CD4-positive, alpha-beta T cell (primary cell): ENCODE measurements at regions not wholly inside any gene's neighbourhood (a gene's known extent, or its start where the extent isn't known, plus 50 kb on each side); places are given as distances from the start of the nearest gene placed in this dataset.

Experiments
- ATAC-seq: fragments of 200-7000 bp; cut with Tn5 transposase; one replicate; pipeline ENCODE4 v1.10.0; 2022; ENCODE audit warnings: mild to moderate bottlenecking; ENCODE audit not compliant: poor library complexity
- CTCF ChIA-PET: fragments of 350-600 bp; sonication (Branson Sonifier 250); formaldehyde crosslinking; loops from one replicate; lab custom pipeline; 2021; ENCODE audit warnings: antibody characterized with exemption, inconsistent platforms; lab: Charles Lee
- POLR2A ChIA-PET: fragments of 350-600 bp; sonication (Branson Sonifier 250); formaldehyde crosslinking; loops from one replicate; lab custom pipeline; 2021; ENCODE audit warnings: antibody characterized with exemption, inconsistent platforms; lab: Charles Lee
- DNase-seq, 14 experiments: peaks; one replicate each; pipeline ENCODE4 v3.0.0-alpha.2; 2013 to 2020; ENCODE audit warnings: mixed read lengths in 2 of 14
- H3K27ac ChIP-seq, 2 donors: one replicate each; pipeline versions ENCODE4 v1.5.1 to v1.7.0; 2013; ENCODE audit warnings: low read length in 2 of 2, low read depth in 1 of 2, mild to moderate bottlenecking in 1 of 2
- H3K27me3 ChIP-seq, 2 experiments: 1 replicate in 1 of 2; 2 replicates in 1 of 2; pipeline versions ENCODE4 v1.6.1 to v1.7.0; 2013; ENCODE audit warnings: low read length in 2 of 2, control low read depth in 1 of 2, mild to moderate bottlenecking in 1 of 2, moderate library complexity in 1 of 2; ENCODE audit not compliant: insufficient read depth in 2 of 2, control insufficient read depth in 1 of 2
- H3K36me3 ChIP-seq: one replicate; pipeline ENCODE4 v1.6.1; 2013; ENCODE audit warnings: low read length, control low read depth; ENCODE audit not compliant: insufficient read depth
- H3K4me1 ChIP-seq: one replicate; pipeline ENCODE4 v1.6.1; 2013; ENCODE audit warnings: low read length, control low read depth; ENCODE audit not compliant: insufficient read depth
- H3K4me3 ChIP-seq: one replicate; pipeline ENCODE4 v1.5.1; 2013; ENCODE audit warnings: mild to moderate bottlenecking, low read length, moderate library complexity
- H3K9me3 ChIP-seq, 2 experiments: 1 replicate in 1 of 2; 2 replicates in 1 of 2; pipeline versions ENCODE4 v1.6.1 to v1.7.0; 2013; ENCODE audit warnings: low read length in 2 of 2, mild to moderate bottlenecking in 2 of 2, control low read depth in 1 of 2, moderate library complexity in 1 of 2; ENCODE audit not compliant: control insufficient read depth in 1 of 2, insufficient read depth in 1 of 2
- H3K27ac Mint-ChIP-seq: one replicate; pipeline ENCODE4 v1.8.0; 2020; ENCODE audit warnings: mixed read lengths
- H3K27me3 Mint-ChIP-seq: one replicate; pipeline ENCODE4 v1.8.0; 2021; ENCODE audit warnings: mixed read lengths
- H3K36me3 Mint-ChIP-seq: one replicate; pipeline ENCODE4 v1.8.0; 2021; ENCODE audit warnings: low read depth, mixed read lengths
- H3K4me1 Mint-ChIP-seq: one replicate; pipeline ENCODE4 v1.8.0; 2021; ENCODE audit warnings: low read depth, mixed read lengths
- H3K4me3 Mint-ChIP-seq: one replicate; pipeline ENCODE4 v1.8.0; 2020; ENCODE audit warnings: mild to moderate bottlenecking, mixed read lengths
- H3K9me3 Mint-ChIP-seq: one replicate; pipeline ENCODE4 v1.8.0; 2020; ENCODE audit warnings: mixed read lengths
- CTCF ChIP-seq: fragments of 200-600 bp; IDR thresholded peaks from one replicate; pipeline ENCODE4 v1.8.0; 2022; ENCODE audit warnings: antibody characterized with exemption, mild to moderate bottlenecking
- intact Hi-C, 2 experiments: fragments of 100-400 bp; cut with DNase I in 1 of 2; cut with micrococcal nuclease in 1 of 2; formaldehyde crosslinking; loops; one replicate each; pipeline versions ENCODE4 v1.15.1 to v1.9.0; 2023 to 2025; cut with DNase I, micrococcal nuclease

DNA sequence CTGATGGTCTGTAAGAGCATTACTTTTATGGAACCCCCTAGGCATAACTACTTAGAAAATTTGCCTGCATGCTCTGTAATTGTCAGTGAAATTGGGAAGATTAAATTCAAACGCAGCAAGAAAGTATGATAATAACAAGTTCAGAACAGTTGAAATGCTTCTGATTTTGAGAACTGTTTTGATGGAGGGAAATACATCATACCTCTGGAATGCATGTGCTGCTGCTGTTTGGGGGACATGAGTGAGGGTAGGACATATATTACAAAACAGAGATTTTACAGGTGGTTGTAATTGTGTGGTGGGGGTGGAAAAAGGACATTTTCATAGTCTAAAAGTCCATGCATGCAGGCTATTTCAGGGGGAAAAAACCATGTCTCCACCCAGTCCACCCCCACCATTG is 135.0 kb upstream of the DPH6 start:
- Mint-ChIP-seq H3K4me3 (no peak overlapping the region), H3K36me3 (no peaks in the 10 kb centered on the region), H3K4me1 (no peaks in the 10 kb centered on the region), H3K9me3 (no peaks in the 10 kb centered on the region), H3K27ac (no peak overlapping the region), H3K27me3 (peaks cover 8% of the 10 kb centered on the region)
- Histone ChIP-seq H3K27ac (no peak overlapping the region), H3K4me1 (no peaks in the 10 kb centered on the region), H3K27me3 (no peaks in the 10 kb centered on the region), H3K4me3 (no peak overlapping the region), H3K9me3 (no peaks in the 10 kb centered on the region), H3K36me3 (no peaks in the 10 kb centered on the region)
- ChIA-PET POLR2A (no interaction called here), CTCF (no interaction called here)
- no peak for TF ChIP-seq CTCF
- no peak for ATAC-seq
- no peak for DNase-seq
- intact Hi-C loops, result no loop called here

GRCh38 chr15:35686347-35686746 is 140.4 kb upstream of the DPH6 start:
- CTCF ChIA-PET, result no interaction called here
- Mint-ChIP-seq H3K27ac (no peak overlapping the region), H3K4me3 (no peak overlapping the region), H3K4me1 (no peaks in the 10 kb centered on the region), H3K9me3 (no peaks in the 10 kb centered on the region), H3K27me3 (peaks cover 20% of the 10 kb centered on the region), H3K36me3 (no peaks in the 10 kb centered on the region)
- DNase-seq, result no peak
- no peaks in the 10 kb centered on the region for H3K9me3 ChIP-seq
- no peaks in the 10 kb centered on the region for H3K36me3 ChIP-seq
- H3K27me3 ChIP-seq, result peaks cover 0 to 3% of the 10 kb centered on the region in 2 experiments
- H3K4me1 ChIP-seq, result no peaks in the 10 kb centered on the region
- intact Hi-C loops, result no loop called here
- no peak overlapping the region for H3K27ac ChIP-seq
- no peak for ATAC-seq
- POLR2A ChIA-PET, result no interaction called here
- no peak for TF ChIP-seq CTCF
- no peak overlapping the region for H3K4me3 ChIP-seq

DNA sequence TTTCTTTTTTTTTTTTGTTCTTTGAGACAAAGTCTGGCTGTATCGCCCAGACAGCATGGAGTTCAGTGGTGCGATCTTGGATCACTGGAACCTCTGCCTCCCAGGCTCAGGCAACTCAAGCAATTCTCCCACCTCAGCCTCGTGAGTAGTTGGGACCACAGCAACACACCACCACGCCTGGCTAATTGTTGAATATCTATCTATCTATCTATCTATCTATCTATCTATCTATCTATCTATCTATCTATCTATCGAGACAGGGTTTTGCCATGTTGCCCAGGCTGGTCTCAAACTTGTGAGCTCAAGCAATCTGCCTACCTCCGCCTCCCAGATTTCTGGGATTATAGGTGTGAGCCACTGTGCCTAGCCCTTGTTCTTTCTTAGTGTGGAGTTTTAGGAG is 143.3 kb upstream of the DPH6 start:
- ATAC-seq, result no peak
- H3K27me3 Mint-ChIP-seq, result peaks cover 23% of the 10 kb centered on the region

More for the DNA sequence above, 143.3 kb upstream of the DPH6 start:
- Histone ChIP-seq H3K9me3 (no peaks in the 10 kb centered on the region), H3K27ac (no peak overlapping the region), H3K36me3 (no peaks in the 10 kb centered on the region), H3K4me3 (no peak overlapping the region), H3K4me1 (no peaks in the 10 kb centered on the region), H3K27me3 (peaks cover 0 to 3% of the 10 kb centered on the region in 2 experiments)
- DNase-seq, result no peak
- CTCF ChIA-PET, result no interaction called here
- Mint-ChIP-seq H3K4me3 (no peak overlapping the region), H3K36me3 (no peaks in the 10 kb centered on the region), H3K27ac (no peak overlapping the region), H3K4me1 (no peaks in the 10 kb centered on the region), H3K9me3 (no peaks in the 10 kb centered on the region)
- no peak for TF ChIP-seq CTCF
- intact Hi-C loops, result no loop called here
- POLR2A ChIA-PET, result no interaction called here
